SU-DHL-6 (cell line): ENCODE measurements at regions not wholly inside any gene's neighbourhood (a gene's known extent, or its start where the extent isn't known, plus 50 kb on each side); places are given as distances from the start of the nearest gene placed in this dataset.

Experiments
- H2AFZ ChIP-seq: fragments of 200-600 bp; sonication (generic); 2 replicates; pipeline ENCODE4 v1.6.1; 2014; ENCODE audit warnings: low read depth, mild to moderate bottlenecking, moderate library complexity, mixed read lengths, antibody characterized with exemption, low read length; ENCODE audit not compliant: severe bottlenecking
- H3F3A ChIP-seq: fragments of 200-600 bp; shearing (Covaris generic); 2 replicates; pipeline ENCODE4 v1.6.0; 2016; ENCODE audit warnings: antibody characterized with exemption, mild to moderate bottlenecking; ENCODE audit not compliant: insufficient read depth
- H3K27ac ChIP-seq: fragments of 200-600 bp; sonication (generic); 2 replicates; pipeline ENCODE4 v1.5.1; 2016; ENCODE audit warnings: low read depth, mild to moderate bottlenecking, low read length, moderate library complexity, mixed read lengths
- H3K27me3 ChIP-seq: fragments of 200-600 bp; sonication (generic), shearing (Covaris generic); 2 replicates; pipeline ENCODE4 v1.6.0; 2014; ENCODE audit warnings: mild to moderate bottlenecking, low read length
- H3K36me3 ChIP-seq: fragments of 200-600 bp; sonication (generic); 2 replicates; pipeline ENCODE4 v1.6.1; 2014; ENCODE audit warnings: mild to moderate bottlenecking, low read length, mixed read lengths
- H3K4me2 ChIP-seq: fragments of 300-600, 200-600 bp; shearing (Covaris generic), sonication (generic); 2 replicates; pipeline ENCODE4 v1.6.0; 2014; ENCODE audit warnings: low read length, low read depth, mild to moderate bottlenecking; ENCODE audit not compliant: poor library complexity, severe bottlenecking
- H3K4me3 ChIP-seq: fragments of 200-600 bp; sonication (generic); 2 replicates; pipeline ENCODE4 v1.5.1; 2014; ENCODE audit warnings: antibody characterized with exemption, low read length, mild to moderate bottlenecking, mixed read lengths; ENCODE audit not compliant: insufficient read depth, poor library complexity, severe bottlenecking
- H3K79me2 ChIP-seq: fragments of 200-600 bp; sonication (generic); 2 replicates; pipeline ENCODE4 v1.6.1; 2014; ENCODE audit warnings: mild to moderate bottlenecking, low read length, moderate library complexity; ENCODE audit not compliant: insufficient read depth
- H3K9ac ChIP-seq: fragments of 200-600 bp; sonication (generic); 2 replicates; pipeline ENCODE4 v1.7.0; 2014; ENCODE audit warnings: mild to moderate bottlenecking, low read length
- H3K9me2 ChIP-seq: fragments of 200-600 bp; sonication (generic); replicated peaks from 2 replicates; pipeline ENCODE4 v1.6.1; 2014; ENCODE audit warnings: low read length; ENCODE audit not compliant: insufficient read depth
- H3K9me3 ChIP-seq: fragments of 200-600 bp; sonication (generic); 2 replicates; pipeline ENCODE4 v1.6.1; 2014; ENCODE audit warnings: low read length, mixed read lengths; ENCODE audit not compliant: insufficient read depth
- H4K20me1 ChIP-seq: fragments of 200-600 bp; sonication (generic); 2 replicates; pipeline ENCODE4 v1.6.1; 2014; ENCODE audit warnings: low read depth, mild to moderate bottlenecking, antibody characterized with exemption, low read length, moderate library complexity, mixed read lengths
- CTCF ChIP-seq: fragments of 200-600 bp; sonication (generic); IDR thresholded peaks from one replicate; pipeline ENCODE4 v1.5.1; 2017; ENCODE audit warnings: antibody characterized with exemption, mild to moderate bottlenecking, low read length, moderate library complexity; ENCODE audit not compliant: insufficient read depth, poor library complexity, severe bottlenecking
- EZH2phosphoT487 ChIP-seq: fragments of 200-600 bp; sonication (generic), shearing (Covaris generic); conservative IDR thresholded peaks from 2 replicates; pipeline ENCODE4 v1.6.1; 2018; ENCODE audit warnings: mild to moderate bottlenecking, antibody characterized with exemption, low read length, moderate library complexity, mixed read lengths

GRCh38 chr19:31513841-31514240 is 164.6 kb upstream of the TSHZ3 start:
- H3K27ac ChIP-seq: no peak overlapping the region
- TF ChIP-seq CTCF (no peak), EZH2phosphoT487 (no peak)

GRCh38 chr19:31515931-31516330 is 166.7 kb upstream of the TSHZ3 start:
- H3K4me2 ChIP-seq: no peak overlapping the region
- no peak for TF ChIP-seq CTCF
- TF ChIP-seq EZH2phosphoT487: no peak
- no peak overlapping the region for H3K4me3 ChIP-seq
- no peaks in the 10 kb centered on the region for H3K79me2 ChIP-seq
- H3K27ac ChIP-seq: no peak overlapping the region
- no peak overlapping the region for H2AFZ ChIP-seq
- no peaks in the 10 kb centered on the region for H3K27me3 ChIP-seq
- H3K9me2 ChIP-seq: no peaks in the 10 kb centered on the region
- H4K20me1 ChIP-seq: no peaks in the 10 kb centered on the region
- H3K9me3 ChIP-seq: no peaks in the 10 kb centered on the region
- H3F3A ChIP-seq: no peaks in the 10 kb centered on the region
- H3K36me3 ChIP-seq: no peaks in the 10 kb centered on the region
- H3K9ac ChIP-seq: no peak overlapping the region

More at GRCh38 chr19:31513841-31514240, 164.6 kb upstream of the TSHZ3 start:
- H3K9me2 ChIP-seq: no peaks in the 10 kb centered on the region
- H3F3A ChIP-seq: no peaks in the 10 kb centered on the region
- H3K79me2 ChIP-seq: no peaks in the 10 kb centered on the region
- no peaks in the 10 kb centered on the region for H3K27me3 ChIP-seq
- no peaks in the 10 kb centered on the region for H4K20me1 ChIP-seq
- H3K4me3 ChIP-seq: no peak overlapping the region
- no peaks in the 10 kb centered on the region for H3K36me3 ChIP-seq
- no peak overlapping the region for H3K9ac ChIP-seq
- H2AFZ ChIP-seq: no peak overlapping the region
- no peak overlapping the region for H3K4me2 ChIP-seq
- H3K9me3 ChIP-seq: no peaks in the 10 kb centered on the region

- Histone ChIP-seq H3K36me3 (no peaks in the 10 kb centered on the region), H3K4me3 (no peak overlapping the region), H3K9me3 (no peaks in the 10 kb centered on the region), H3F3A (no peaks in the 10 kb centered on the region), H3K9me2 (no peaks in the 10 kb centered on the region), H3K9ac (no peak overlapping the region), H3K27ac (no peak overlapping the region), H4K20me1 (no peaks in the 10 kb centered on the region), H3K79me2 (no peaks in the 10 kb centered on the region), H2AFZ (no peak overlapping the region), H3K4me2 (no peak overlapping the region), H3K27me3 (no peaks in the 10 kb centered on the region)
- no peak for TF ChIP-seq EZH2phosphoT487
- no peak for TF ChIP-seq CTCF
Measured at GRCh38 chr19:31516756-31517155, 167.5 kb upstream of the TSHZ3 start.
